H1 (cell line): ENCODE measurements at regions not wholly inside any gene's neighbourhood (a gene's known extent, or its start where the extent isn't known, plus 50 kb on each side); places are given as distances from the start of the nearest gene placed in this dataset.

Experiments
- CTCF ChIA-PET: fragments of 300-600 bp; sonication (Branson Sonifier 250); formaldehyde crosslinking; loops from one replicate; lab custom pipeline; 2021; ENCODE audit not compliant: partially characterized antibody; lab: Charles Lee
- POLR2A ChIA-PET: fragments of 300-600 bp; sonication (Branson Sonifier 250); formaldehyde crosslinking; loops from one replicate; lab custom pipeline; 2021; ENCODE audit warnings: inconsistent platforms; ENCODE audit not compliant: partially characterized antibody; lab: Charles Lee
- DNase-seq, 2 experiments: peaks; one replicate each; pipeline versions ENCODE4 v3.0.0 to v3.0.0-alpha.2; 2010 to 2022; ENCODE audit warnings: low spot score in 2 of 2, low read depth in 1 of 2, mixed read lengths in 1 of 2
- FAIRE-seq: peaks from 2 replicates; lab custom pipeline; 2011; peaks lifted over from hg19 to GRCh38; lab: Jason Lieb, UNC
- H2AFZ ChIP-seq: 2 replicates; pipeline ENCODE4 v1.8.1; 2012; ENCODE audit warnings: low read length, inconsistent platforms
- H2AK5ac ChIP-seq: 2 replicates; pipeline ENCODE4 v1.6.1; 2013; ENCODE audit warnings: low read depth, low read length
- H2BK120ac ChIP-seq: replicated peaks from 2 replicates; pipeline ENCODE3; 2013; ENCODE audit warnings: low read depth, low read length, inconsistent platforms
- H2BK12ac ChIP-seq: 2 replicates; pipeline ENCODE4 v1.6.1; 2013; ENCODE audit warnings: low read depth, low read length
- H2BK15ac ChIP-seq: 2 replicates; pipeline ENCODE4 v1.6.1; 2013; ENCODE audit warnings: low read length
- H2BK20ac ChIP-seq: 2 replicates; pipeline ENCODE4 v1.6.1; 2013; ENCODE audit warnings: low read length
- H2BK5ac ChIP-seq: 2 replicates; pipeline ENCODE4 v1.6.1; 2013; ENCODE audit warnings: low read depth, low read length
- H3K14ac ChIP-seq: 2 replicates; pipeline ENCODE4 v1.6.1; 2013; ENCODE audit warnings: inconsistent platforms; ENCODE audit not compliant: insufficient read length
- H3K18ac ChIP-seq: 2 replicates; pipeline ENCODE4 v1.6.1; 2013; ENCODE audit warnings: low read length; ENCODE audit errors: extremely low read depth
- H3K23ac ChIP-seq: 2 replicates; pipeline ENCODE4 v1.6.1; 2013; ENCODE audit warnings: inconsistent platforms; ENCODE audit not compliant: insufficient read length
- H3K23me2 ChIP-seq: 2 replicates; pipeline ENCODE4 v1.6.1; 2013; ENCODE audit warnings: low read depth, low read length
- H3K27ac ChIP-seq: 2 replicates; pipeline ENCODE4 v1.6.1; 2011; ENCODE audit warnings: low read depth, low read length, inconsistent platforms
- H3K27me3 ChIP-seq, 4 experiments: replicated peaks in 1 of 4; 1 replicate in 1 of 4; 2 replicates in 3 of 4; pipeline versions ENCODE4 v1.6.1 to v1.8.1; 2011 to 2013; ENCODE audit warnings: low read length in 3 of 4, mild to moderate bottlenecking in 3 of 4, inconsistent platforms in 2 of 4, mixed read lengths in 2 of 4, moderate library complexity in 1 of 4; ENCODE audit not compliant: control insufficient read depth in 3 of 4, insufficient read depth in 3 of 4; ENCODE audit errors: extremely low read depth in 1 of 4
- H3K36me3 ChIP-seq, 4 experiments: 2 replicates each; pipeline versions ENCODE4 v1.6.1 to v1.8.1; 2011 to 2013; ENCODE audit warnings: mild to moderate bottlenecking in 4 of 4, low read length in 3 of 4, moderate library complexity in 2 of 4, control low read depth in 1 of 4, inconsistent platforms in 1 of 4; ENCODE audit not compliant: insufficient read depth in 4 of 4, control insufficient read depth in 2 of 4
- H3K4ac ChIP-seq: replicated peaks from 2 replicates; pipeline ENCODE3; 2013; ENCODE audit warnings: low read length, low read depth, mixed read lengths, inconsistent platforms; ENCODE audit not compliant: insufficient read length
- H3K4me1 ChIP-seq, 4 experiments: replicated peaks in 1 of 4; 1 replicate in 1 of 4; 2 replicates in 3 of 4; pipeline versions ENCODE4 v1.6.1 to v1.8.1; 2011 to 2013; ENCODE audit warnings: low read length in 3 of 4, inconsistent platforms in 2 of 4, mixed read lengths in 1 of 4; ENCODE audit not compliant: insufficient read depth in 4 of 4, control insufficient read depth in 3 of 4
- H3K4me2 ChIP-seq, 2 experiments: 2 replicates each; pipeline versions ENCODE4 v1.6.1 to v1.8.1; 2011 to 2013; ENCODE audit warnings: low read depth in 2 of 2, low read length in 2 of 2, control low read depth in 1 of 2, inconsistent platforms in 1 of 2, mild to moderate bottlenecking in 1 of 2; ENCODE audit not compliant: insufficient read depth in 1 of 2
- H3K4me3 ChIP-seq, 4 experiments: fragments of 200-600, 300-600 bp in 1 of 4; sonication (generic), shearing (Covaris generic), sonication (Bioruptor Twin) in 1 of 4; 2 replicates each; pipeline versions ENCODE4 v1.5.1 to v1.8.1; 2011 to 2016; ENCODE audit warnings: low read length in 4 of 4, low read depth in 3 of 4, control low read depth in 2 of 4, inconsistent platforms in 2 of 4, mild to moderate bottlenecking in 2 of 4, mixed read lengths in 1 of 4, moderate library complexity in 1 of 4; ENCODE audit not compliant: insufficient read depth in 2 of 4; ENCODE audit errors: extremely low read depth in 1 of 4
- H3K56ac ChIP-seq: replicated peaks from 2 replicates; pipeline ENCODE3; 2013; ENCODE audit warnings: low read depth, mild to moderate bottlenecking, mixed read lengths, low read length, inconsistent platforms; ENCODE audit not compliant: insufficient read length
- H3K79me1 ChIP-seq: 2 replicates; pipeline ENCODE4 v1.6.1; 2013; ENCODE audit warnings: low read depth, low read length, control low read depth
- H3K79me2 ChIP-seq, 2 experiments: 2 replicates each; pipeline versions ENCODE4 v1.6.1 to v1.8.1; 2012 to 2013; ENCODE audit warnings: low read length in 2 of 2, mild to moderate bottlenecking in 2 of 2, inconsistent platforms in 1 of 2; ENCODE audit not compliant: insufficient read depth in 2 of 2, control insufficient read depth in 1 of 2
- H3K9ac ChIP-seq, 4 experiments: replicated peaks in 1 of 4; 1 replicate in 1 of 4; 2 replicates in 3 of 4; pipeline versions ENCODE4 v1.6.1 to v1.8.1; 2011 to 2013; ENCODE audit warnings: low read depth in 3 of 4, low read length in 3 of 4, control low read depth in 2 of 4, mild to moderate bottlenecking in 2 of 4, moderate library complexity in 2 of 4, inconsistent platforms in 1 of 4; ENCODE audit errors: extremely low read depth in 1 of 4
- H3K9me3 ChIP-seq, 2 experiments: 2 replicates each; pipeline versions ENCODE4 v1.6.1 to v1.8.1; 2012 to 2013; ENCODE audit warnings: mild to moderate bottlenecking in 2 of 2, moderate library complexity in 2 of 2, control low read depth in 1 of 2, inconsistent platforms in 1 of 2, low read depth in 1 of 2, low read length in 1 of 2, mixed read lengths in 1 of 2; ENCODE audit not compliant: insufficient read depth in 2 of 2
- H4K20me1 ChIP-seq, 2 experiments: replicated peaks in 1 of 2; 2 replicates each; pipeline versions ENCODE3 to v1.8.1; 2011 to 2013; ENCODE audit warnings: inconsistent platforms in 2 of 2, low read length in 2 of 2, mild to moderate bottlenecking in 1 of 2; ENCODE audit not compliant: insufficient read depth in 2 of 2, control insufficient read depth in 1 of 2
- H4K5ac ChIP-seq: 2 replicates; pipeline ENCODE4 v1.6.1; 2013; ENCODE audit warnings: low read length, low read depth, mixed read lengths, inconsistent platforms; ENCODE audit not compliant: insufficient read length
- H4K8ac ChIP-seq: 2 replicates; pipeline ENCODE4 v1.8.0; 2013; ENCODE audit warnings: mild to moderate bottlenecking, moderate library complexity, low read length, inconsistent platforms; ENCODE audit not compliant: insufficient read depth; ENCODE audit errors: extremely low read depth
- H4K91ac ChIP-seq: replicated peaks from 2 replicates; pipeline ENCODE3; 2013; ENCODE audit warnings: low read length, mixed read lengths, inconsistent platforms; ENCODE audit not compliant: insufficient read length
- BCL11A ChIP-seq, 2 experiments: IDR thresholded peaks; one replicate each; pipeline ENCODE4 v1.6.1; 2011; ENCODE audit warnings: low read depth in 2 of 2, low read length in 2 of 2, mild to moderate bottlenecking in 2 of 2
- YY1 ChIP-seq: IDR thresholded peaks from 2 replicates; pipeline ENCODE4 v1.6.1; 2011; ENCODE audit warnings: low read depth, mild to moderate bottlenecking, low read length
- WGBS, 2 experiments: shearing (Covaris generic) in 1 of 2; methylation state at CpG; one replicate each; pipeline versions ENCODE4 v1.1.6 to v1.1.7; 2013 to 2015; ENCODE audit warnings: low lambda C conversion rate in 2 of 2, mixed read lengths in 2 of 2, inconsistent platforms in 1 of 2, low coverage in 1 of 2, missing lambda C conversion rate in 1 of 2; ENCODE audit not compliant: insufficient replicate concordance in 2 of 2, insufficient coverage in 1 of 2, insufficient read length in 1 of 2; ENCODE audit errors: extremely low coverage in 1 of 2, missing lambda C conversion rate in 1 of 2; 5-methylcytosine and 5-hydroxymethylcytosine counted together

DNA sequence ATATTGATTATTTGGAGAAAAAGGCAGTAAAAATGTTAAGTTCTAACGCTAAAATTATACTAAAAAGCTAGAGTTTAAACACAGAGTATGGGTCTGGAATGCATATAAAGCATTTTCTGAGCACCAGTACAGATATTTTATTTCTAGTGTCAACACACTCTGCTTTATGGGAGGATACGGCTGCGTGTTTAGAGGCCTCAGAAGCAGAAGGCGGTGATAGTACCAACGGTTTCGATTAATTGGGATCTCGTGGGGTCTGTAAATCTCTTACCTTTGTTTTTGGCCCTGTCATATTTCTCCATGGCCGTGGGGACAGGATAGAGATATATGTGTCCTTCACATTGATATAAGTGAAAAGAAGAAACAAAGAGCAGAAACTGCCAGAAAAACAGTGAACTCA, 206.8 kb upstream of the NTM start:
- no peak overlapping the region for H4K91ac ChIP-seq
- H3K4me1 ChIP-seq, result no peaks in the 10 kb centered on the region; a peak in 1 of 7 replicates
- no peaks in the 10 kb centered on the region for H3K23me2 ChIP-seq
- no peak overlapping the region for H3K18ac ChIP-seq
- no peak overlapping the region for H3K9ac ChIP-seq
- H3K79me1 ChIP-seq, result no peaks in the 10 kb centered on the region
- no peak overlapping the region for H3K14ac ChIP-seq
- no peaks in the 10 kb centered on the region for H3K9me3 ChIP-seq
- H3K4me3 ChIP-seq, result no peak overlapping the region
- H4K20me1 ChIP-seq, result no peaks in the 10 kb centered on the region
- 0 out of 7 replicates have a peak, but pooled peaks cover 0 to 2% (median 0%) of the 10 kb centered on the region in 4 experiments for H3K27me3 ChIP-seq
- DNase-seq (no peak), FAIRE-seq (no peak)
- no peaks in the 10 kb centered on the region for H3K79me2 ChIP-seq
- CTCF ChIA-PET, result interaction anchor here (0.5 to 1.7 kb wide), 7 partner anchors 13 to 525 kb away, joined by 3 to 5 read pairs (median 3); no protein-coding TSS in a partner anchor
- no peak overlapping the region for H2BK12ac ChIP-seq
- no peak overlapping the region for H3K56ac ChIP-seq
- H2AK5ac ChIP-seq, result no peak overlapping the region
- H2BK120ac ChIP-seq, result no peak overlapping the region
- H4K8ac ChIP-seq, result no peak overlapping the region
- H3K36me3 ChIP-seq, result no peaks in the 10 kb centered on the region
- POLR2A ChIA-PET, result no interaction called here
- H2BK20ac ChIP-seq, result no peak overlapping the region
- no peak overlapping the region for H4K5ac ChIP-seq
- H3K27ac ChIP-seq, result no peak overlapping the region
- H2BK5ac ChIP-seq, result no peak overlapping the region
- no peak overlapping the region for H3K4ac ChIP-seq
- H2AFZ ChIP-seq, result no peak overlapping the region
- 94% methylated on average over 8 of the region's 8 CpGs; no CpG with 5 or more reads in 1 of the 2 experiments for WGBS, 2 experiments
- no peak overlapping the region for H2BK15ac ChIP-seq
- H3K4me2 ChIP-seq, result no peak overlapping the region
- no peak overlapping the region for H3K23ac ChIP-seq
- TF ChIP-seq BCL11A (IDR thresholded peaks at IDR 0.05; ENCODE audit: low read depth in 2 of 2, low read length in 2 of 2) (no peak), YY1 (no peak)
